ENCODE measurements at regions not wholly inside any gene's neighbourhood (a gene's known extent, or its start where the extent isn't known, plus 50 kb on each side); places are given as distances from the start of the nearest gene placed in this dataset.

DNA sequence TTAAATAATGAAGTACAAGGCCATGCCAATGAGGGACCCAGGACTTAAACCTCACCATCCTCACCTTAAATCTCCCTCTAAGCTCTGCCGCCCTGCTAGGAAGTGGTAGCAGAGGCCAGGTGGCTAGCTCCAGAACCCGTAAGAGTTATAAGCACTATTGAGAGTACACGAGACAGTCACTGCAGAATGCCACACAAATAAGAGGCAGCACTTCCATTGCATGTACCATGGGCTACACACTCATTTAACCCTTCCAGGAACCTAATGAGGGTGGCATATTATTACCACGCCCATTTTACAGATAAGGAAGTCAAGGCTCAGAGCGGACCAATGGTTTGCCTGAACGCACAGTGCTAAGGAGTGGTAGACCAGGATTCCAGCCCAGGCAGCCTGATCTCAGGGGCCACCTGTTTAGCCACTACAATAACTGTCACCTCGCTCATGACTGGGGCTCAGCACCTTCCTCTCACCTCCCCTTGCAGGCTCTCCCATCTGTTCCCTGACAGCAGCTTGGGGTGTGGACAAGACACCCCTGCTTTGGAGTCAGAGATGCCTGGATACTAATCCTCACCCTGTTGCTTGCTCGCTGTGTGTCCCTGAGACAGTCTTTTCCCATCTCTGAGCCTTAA, 54.8 kb upstream of the ID3 start:
- no peak for DNase-seq

DNA sequence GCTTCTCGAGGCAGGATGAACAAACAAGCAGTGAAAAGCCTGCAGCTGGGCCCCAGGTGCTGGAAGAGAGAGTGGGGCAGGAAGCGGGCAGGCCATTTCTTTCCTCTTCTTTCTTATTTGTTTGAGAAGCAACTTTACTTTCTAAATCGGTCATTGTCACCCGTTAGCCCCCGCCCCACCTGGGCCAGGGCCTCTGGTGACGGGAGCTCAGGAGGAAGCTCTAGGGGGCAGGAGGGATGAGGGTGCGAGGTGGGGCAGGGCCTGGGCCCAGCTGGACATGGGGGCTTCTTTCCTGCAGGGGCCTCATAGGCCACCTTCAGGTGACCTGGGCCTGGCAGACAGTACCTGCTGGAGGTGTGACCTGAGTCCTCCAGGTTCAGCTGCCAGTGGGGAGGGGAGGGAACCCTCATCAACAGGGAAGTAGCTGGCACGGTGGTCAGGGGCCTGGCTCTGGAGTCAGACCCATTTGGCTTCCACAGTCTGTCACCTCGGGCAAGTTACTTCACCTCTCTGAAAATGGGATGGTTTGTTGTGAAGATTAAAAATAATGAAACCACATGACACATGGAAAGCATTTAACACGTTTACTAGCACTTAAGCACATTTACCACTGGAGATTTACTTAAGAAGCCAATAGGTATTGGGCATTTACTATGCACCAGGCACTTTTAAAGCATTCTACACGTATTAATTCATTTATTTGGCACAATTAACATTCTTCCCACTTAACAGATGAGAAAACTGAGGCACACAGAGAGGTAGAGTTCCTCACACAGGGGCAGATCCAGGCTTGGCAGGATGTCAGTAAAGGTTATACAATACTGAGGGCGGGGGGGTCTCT, 54.1 kb upstream of the ID3 start:
- DNase-seq = peak in 2 of 5 experiments; percentile 61 to 83

DNA sequence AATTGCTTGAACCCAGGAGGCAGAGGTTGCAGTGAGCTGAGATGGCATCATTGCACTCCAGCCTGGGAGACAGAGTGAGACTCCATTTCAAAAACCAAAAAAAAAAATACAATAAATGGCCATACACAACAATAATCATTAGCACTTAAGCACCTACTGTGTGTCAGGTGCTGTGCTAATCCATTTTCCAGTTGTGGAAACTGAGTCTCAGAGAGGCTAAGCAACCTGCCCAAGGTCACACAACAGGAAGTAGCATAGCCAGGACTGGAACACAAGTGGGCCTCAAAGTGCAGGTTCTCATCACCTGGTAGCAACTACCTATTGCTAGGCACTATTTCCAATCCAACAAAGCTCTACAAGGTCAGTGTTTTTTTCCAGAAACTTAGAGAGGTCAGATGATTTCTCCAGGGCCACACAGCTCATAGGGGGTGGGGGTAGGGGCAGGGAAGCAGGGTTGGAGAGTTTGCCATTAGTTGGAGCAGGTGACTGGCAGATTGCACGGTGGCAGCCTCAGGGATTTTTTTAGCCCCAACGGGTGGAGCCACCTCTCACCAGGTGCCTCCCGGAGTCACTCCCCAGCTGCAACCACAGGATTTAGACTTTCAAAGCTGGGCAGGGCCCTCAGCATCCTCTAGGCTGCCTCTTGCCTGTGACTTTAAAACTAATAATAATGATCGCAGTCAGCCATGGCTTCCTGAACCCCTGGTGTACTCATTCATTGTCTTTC, 52.5 kb upstream of the ID3 start:
- DNase-seq = peak in 2 of 5 experiments; percentile 26 to 47

DNA sequence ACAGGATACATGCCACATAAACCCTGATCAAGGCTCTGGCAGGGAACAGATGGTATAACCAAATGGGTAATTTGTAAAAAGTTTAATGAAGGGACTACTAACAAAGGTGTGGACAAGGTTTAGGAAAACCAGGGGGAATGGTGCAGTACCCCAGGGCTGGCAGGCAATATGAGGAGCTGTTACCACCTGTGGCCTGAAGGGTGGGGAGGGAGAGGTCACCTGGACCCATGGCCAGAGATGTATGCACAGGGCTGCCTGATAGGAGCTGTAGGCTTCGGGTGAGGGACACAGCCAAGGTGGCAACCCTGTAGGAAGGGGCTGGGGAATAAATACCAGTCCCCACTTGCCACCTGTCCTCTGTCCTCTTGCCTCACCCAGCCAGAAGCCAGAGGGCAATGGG, 51.4 kb upstream of the ID3 start:
- no peak for DNase-seq

DNA sequence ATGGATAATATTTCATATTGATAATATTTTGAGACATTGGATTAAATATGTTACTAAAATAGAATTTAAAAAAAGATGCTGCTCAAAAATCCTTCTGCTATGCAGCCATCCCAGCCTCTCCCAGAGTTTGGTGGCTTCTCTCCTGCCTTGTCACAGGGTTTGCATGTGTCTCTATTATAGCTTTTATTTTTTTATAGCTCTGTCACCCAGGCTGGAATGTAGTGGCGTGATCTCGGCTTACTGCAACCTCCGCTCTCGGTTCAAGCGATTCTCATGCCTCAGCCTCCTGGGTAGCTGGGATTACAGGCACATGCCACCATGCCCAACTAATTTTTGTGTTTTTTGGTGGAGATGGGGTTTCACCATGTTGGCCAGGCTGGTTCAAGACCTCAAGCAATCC, 50.7 kb upstream of the ID3 start:
- no peak for DNase-seq

Measured in T-helper 2 cell (primary cell).